OCI-LY3 (cell line): ENCODE measurements at regions not wholly inside any gene's neighbourhood (a gene's known extent, or its start where the extent isn't known, plus 50 kb on each side); places are given as distances from the start of the nearest gene placed in this dataset.

Source experiments
- H2AFZ ChIP-seq: fragments of 200-600, 300-600 bp; shearing (Covaris generic); 2 replicates; pipeline ENCODE4 v1.6.0; 2014; ENCODE audit warnings: antibody characterized with exemption, low read depth, low read length
- H3K27ac ChIP-seq: fragments of 200-600, 300-600 bp; sonication (generic); 2 replicates; pipeline ENCODE4 v1.5.1; 2014; ENCODE audit warnings: mild to moderate bottlenecking, low read length, moderate library complexity, mixed read lengths
- H3K27me3 ChIP-seq: fragments of 200-600, 300-600 bp; sonication (generic); 2 replicates; pipeline ENCODE4 v1.6.1; 2014; ENCODE audit warnings: low read depth, low read length, mixed read lengths
- H3K36me3 ChIP-seq: fragments of 200-600, 300-600 bp; sonication (generic); replicated peaks from 2 replicates; pipeline ENCODE3; 2014; ENCODE audit warnings: low read depth, low read length, mixed read lengths
- H3K4me1 ChIP-seq: fragments of 300-600, 200-600 bp; sonication (generic); 2 replicates; pipeline ENCODE4 v1.6.1; 2014; ENCODE audit warnings: low read length, mixed read lengths
- H3K4me2 ChIP-seq: fragments of 200-600, 300-600 bp; sonication (generic); 2 replicates; pipeline ENCODE4 v1.6.1; 2014; ENCODE audit warnings: low read length, mixed read lengths
- H3K4me3 ChIP-seq: fragments of 300-600, 200-600 bp; sonication (generic); 2 replicates; pipeline ENCODE4 v1.5.1; 2014; ENCODE audit warnings: antibody characterized with exemption, mild to moderate bottlenecking, low read length, moderate library complexity
- H3K79me2 ChIP-seq: fragments of 300-600, 200-600 bp; shearing (Covaris generic); 2 replicates; pipeline ENCODE4 v1.6.1; 2014; ENCODE audit warnings: mild to moderate bottlenecking, low read length, mixed read lengths
- H3K9ac ChIP-seq: fragments of 300-600, 200-600 bp; shearing (Covaris generic); 2 replicates; pipeline ENCODE4 v1.6.0; 2014; ENCODE audit warnings: mild to moderate bottlenecking, low read length, moderate library complexity
- H3K9me3 ChIP-seq: fragments of 200-600, 300-600 bp; shearing (Covaris generic); 2 replicates; pipeline ENCODE4 v1.6.1; 2014; ENCODE audit warnings: low read length, mixed read lengths; ENCODE audit not compliant: insufficient read depth
- H4K20me1 ChIP-seq: fragments of 200-600, 300-600 bp; sonication (generic); 2 replicates; pipeline ENCODE4 v1.6.1; 2016; ENCODE audit warnings: low read length, mixed read lengths; ENCODE audit not compliant: insufficient read depth
- EZH2phosphoT487 ChIP-seq: fragments of 200-600 bp; shearing (Covaris generic); IDR thresholded peaks from 2 replicates; pipeline ENCODE4 v1.6.1; 2018; ENCODE audit warnings: antibody characterized with exemption, mixed run types, low read depth
- TF ChIP-seq, protein P1 (sequence below): fragments of 200-600, 300-600 bp; sonication (generic); IDR thresholded peaks from 2 replicates; pipeline ENCODE4 v1.5.1; 2014; ENCODE audit warnings: antibody characterized with exemption, low read length, low read depth

DNA sequence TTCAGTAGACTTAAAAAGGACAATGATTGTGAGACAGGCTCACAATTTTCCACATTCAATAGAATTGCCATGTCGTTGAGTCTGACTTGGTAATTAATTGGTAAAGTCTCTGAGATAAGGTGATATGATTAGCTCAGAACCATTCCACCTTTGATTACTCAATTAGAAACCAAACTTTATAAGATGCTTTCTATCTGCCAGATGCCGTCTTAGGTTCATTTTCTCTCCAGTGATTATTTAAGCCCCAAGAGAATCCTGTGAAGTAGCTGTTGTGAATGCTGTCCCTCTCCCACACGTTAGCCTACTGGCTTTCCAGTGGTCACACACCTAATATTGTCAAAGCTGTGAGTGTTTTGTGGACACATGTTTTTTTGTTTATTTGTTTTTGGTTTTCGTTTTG is 528.9 kb upstream of the ZNF462 start:
- TF ChIP-seq, protein P1, sequence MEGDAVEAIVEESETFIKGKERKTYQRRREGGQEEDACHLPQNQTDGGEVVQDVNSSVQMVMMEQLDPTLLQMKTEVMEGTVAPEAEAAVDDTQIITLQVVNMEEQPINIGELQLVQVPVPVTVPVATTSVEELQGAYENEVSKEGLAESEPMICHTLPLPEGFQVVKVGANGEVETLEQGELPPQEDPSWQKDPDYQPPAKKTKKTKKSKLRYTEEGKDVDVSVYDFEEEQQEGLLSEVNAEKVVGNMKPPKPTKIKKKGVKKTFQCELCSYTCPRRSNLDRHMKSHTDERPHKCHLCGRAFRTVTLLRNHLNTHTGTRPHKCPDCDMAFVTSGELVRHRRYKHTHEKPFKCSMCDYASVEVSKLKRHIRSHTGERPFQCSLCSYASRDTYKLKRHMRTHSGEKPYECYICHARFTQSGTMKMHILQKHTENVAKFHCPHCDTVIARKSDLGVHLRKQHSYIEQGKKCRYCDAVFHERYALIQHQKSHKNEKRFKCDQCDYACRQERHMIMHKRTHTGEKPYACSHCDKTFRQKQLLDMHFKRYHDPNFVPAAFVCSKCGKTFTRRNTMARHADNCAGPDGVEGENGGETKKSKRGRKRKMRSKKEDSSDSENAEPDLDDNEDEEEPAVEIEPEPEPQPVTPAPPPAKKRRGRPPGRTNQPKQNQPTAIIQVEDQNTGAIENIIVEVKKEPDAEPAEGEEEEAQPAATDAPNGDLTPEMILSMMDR = no peak
- TF ChIP-seq EZH2phosphoT487 = no peak
- Histone ChIP-seq H3K79me2 (no peaks in the 10 kb centered on the region), H3K4me3 (no peak overlapping the region; the same call in 1 of the 2 replicates), H3K27ac (no peak overlapping the region), H3K9me3 (no peaks in the 10 kb centered on the region), H3K4me2 (peak overlapping the region; percentile 24), H2AFZ (no peak overlapping the region), H3K9ac (no peak overlapping the region), H4K20me1 (no peaks in the 10 kb centered on the region), H3K4me1 (peaks cover 21% of the 10 kb centered on the region), H3K27me3 (no peaks in the 10 kb centered on the region), H3K36me3 (no peaks in the 10 kb centered on the region)

DNA sequence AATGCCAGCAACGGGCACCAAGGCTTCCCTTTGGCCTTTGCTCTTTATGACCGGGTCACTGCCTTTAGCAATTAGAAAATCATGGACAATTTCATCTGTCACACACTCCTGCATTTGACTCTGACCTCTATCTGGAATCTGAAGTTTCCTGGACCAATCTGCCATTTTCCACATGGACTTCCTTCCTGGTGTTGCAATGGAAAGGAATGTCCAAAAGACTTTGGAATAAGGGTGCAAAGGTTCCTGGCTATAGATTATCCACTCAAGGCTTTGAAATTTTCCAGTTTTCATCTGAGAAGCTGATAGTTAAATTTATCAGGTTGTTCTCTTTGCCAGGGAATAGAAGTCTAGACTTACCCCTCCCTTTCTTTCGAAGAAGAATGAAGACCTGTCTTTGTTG is 523.1 kb upstream of the ZNF462 start:
- H3K4me1 ChIP-seq = no peaks in the 10 kb centered on the region
- no peak overlapping the region for H3K27ac ChIP-seq
- no peak overlapping the region for H2AFZ ChIP-seq
- no peaks in the 10 kb centered on the region for H3K79me2 ChIP-seq
- no peak overlapping the region for H3K4me2 ChIP-seq
- H3K9me3 ChIP-seq = no peaks in the 10 kb centered on the region
- H3K9ac ChIP-seq = no peak overlapping the region
- no peaks in the 10 kb centered on the region for H3K36me3 ChIP-seq
- TF ChIP-seq, protein P1 = no peak
- no peak for TF ChIP-seq EZH2phosphoT487
- no peak overlapping the region for H3K4me3 ChIP-seq
- H3K27me3 ChIP-seq = no peaks in the 10 kb centered on the region
- no peaks in the 10 kb centered on the region for H4K20me1 ChIP-seq

DNA sequence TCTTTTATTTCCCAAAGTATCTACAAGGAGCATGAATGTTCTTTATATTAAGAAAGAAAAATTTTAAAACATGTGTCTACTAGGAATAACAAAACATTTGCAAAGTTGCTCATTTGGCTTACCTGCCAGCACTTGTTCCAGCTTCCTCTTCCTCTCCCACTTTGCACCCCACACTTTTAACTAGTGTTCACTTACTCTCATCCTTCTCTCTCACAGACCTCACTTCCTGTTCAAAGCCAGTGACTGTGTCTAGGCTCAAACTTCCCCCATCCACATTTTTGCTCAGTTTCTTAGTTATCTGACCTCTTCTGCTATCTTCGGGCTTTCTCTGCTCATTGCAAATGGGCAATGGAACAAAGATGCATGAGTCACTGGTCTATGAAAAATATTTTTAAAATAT is 512.2 kb upstream of the ZNF462 start:
- Histone ChIP-seq H3K4me3 (no peak overlapping the region), H3K27ac (no peak overlapping the region), H3K4me1 (peaks cover 7% of the 10 kb centered on the region; the same call in 1 of the 2 replicates), H3K4me2 (peak overlapping the region; percentile 7; the same call in 1 of the 2 replicates), H3K79me2 (no peaks in the 10 kb centered on the region), H3K9ac (no peak overlapping the region), H2AFZ (peak overlapping the region; percentile 16; the same call in 1 of the 2 replicates), H4K20me1 (no peaks in the 10 kb centered on the region), H3K9me3 (no peaks in the 10 kb centered on the region), H3K27me3 (no peaks in the 10 kb centered on the region), H3K36me3 (no peaks in the 10 kb centered on the region)
- no peak for TF ChIP-seq EZH2phosphoT487

DNA sequence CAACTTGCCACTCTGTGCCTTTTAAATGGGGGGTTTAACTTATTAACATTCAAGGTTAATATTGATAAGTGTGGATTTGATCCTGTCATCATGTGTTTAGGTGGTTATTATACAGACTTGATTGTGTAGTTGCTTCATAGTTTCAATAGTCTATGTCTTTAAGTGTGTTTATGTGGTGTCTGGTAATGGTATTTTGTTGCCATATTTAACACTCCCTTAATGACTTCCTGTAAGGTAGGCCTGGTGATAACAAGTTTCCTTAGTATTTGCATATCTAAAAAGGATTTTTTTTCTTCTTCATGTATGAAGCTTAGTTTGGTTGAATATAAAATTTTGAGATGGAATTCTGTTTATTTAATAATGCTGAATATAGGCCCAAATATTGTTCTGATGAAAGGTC is 506.0 kb upstream of the ZNF462 start:
- TF ChIP-seq, protein P1 = no peak
- TF ChIP-seq EZH2phosphoT487 = no peak
- H3K27me3 ChIP-seq = no peaks in the 10 kb centered on the region
- no peaks in the 10 kb centered on the region for H3K36me3 ChIP-seq
- H3K4me3 ChIP-seq = no peak overlapping the region
- H3K4me2 ChIP-seq = no peak overlapping the region
- no peaks in the 10 kb centered on the region for H3K79me2 ChIP-seq
- no peak overlapping the region for H2AFZ ChIP-seq
- H3K9ac ChIP-seq = no peak overlapping the region
- no peaks in the 10 kb centered on the region for H4K20me1 ChIP-seq
- H3K9me3 ChIP-seq = no peaks in the 10 kb centered on the region
- H3K4me1 ChIP-seq = no peaks in the 10 kb centered on the region
- H3K27ac ChIP-seq = no peak overlapping the region

DNA sequence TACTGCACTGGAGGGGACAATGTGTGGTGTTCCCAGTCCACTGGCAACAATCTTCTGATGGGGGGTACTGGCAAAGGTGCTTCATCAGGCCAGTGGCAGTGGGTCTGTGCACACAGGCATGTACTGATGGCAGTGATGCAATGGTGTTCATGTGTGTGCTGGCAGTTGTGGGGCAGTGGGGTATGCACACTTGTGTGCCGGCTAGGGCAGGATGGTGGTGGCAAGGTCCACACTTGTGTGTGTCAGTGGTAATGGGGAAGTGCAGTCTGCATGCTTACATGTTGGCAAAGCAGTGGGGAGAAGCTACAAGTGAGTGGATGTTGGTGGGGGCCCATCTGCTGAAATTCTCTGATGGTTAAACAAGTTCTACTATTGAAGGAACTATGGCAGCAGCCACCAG is 504.6 kb upstream of the ZNF462 start:
- H2AFZ ChIP-seq = no peak overlapping the region
- no peaks in the 10 kb centered on the region for H3K27me3 ChIP-seq
- no peaks in the 10 kb centered on the region for H3K36me3 ChIP-seq
- TF ChIP-seq, protein P1 = no peak
- no peak for TF ChIP-seq EZH2phosphoT487
- no peak overlapping the region for H3K4me3 ChIP-seq
- no peaks in the 10 kb centered on the region for H3K9me3 ChIP-seq
- H3K27ac ChIP-seq = no peak overlapping the region
- H3K4me1 ChIP-seq = no peaks in the 10 kb centered on the region
- no peak overlapping the region for H3K9ac ChIP-seq
- H3K79me2 ChIP-seq = no peaks in the 10 kb centered on the region
- H3K4me2 ChIP-seq = no peak overlapping the region
- no peaks in the 10 kb centered on the region for H4K20me1 ChIP-seq
